ENCODE measurements at regions not wholly inside any gene's neighbourhood (a gene's known extent, or its start where the extent isn't known, plus 50 kb on each side); places are given as distances from the start of the nearest gene placed in this dataset.
"Not testable (repeated sequence)": the region's sequence is repeated elsewhere in the genome, so short reads cannot be mapped to it uniquely, and the experiment has no call there.

- not testable (repeated sequence) for TF ChIP-seq CTCF, POLR2A (IDR thresholded peaks at IDR 0.05)
Observed at GRCh38 chr9:29432656-29433055, 1859.4 kb upstream of the C9orf72 start.
